ENCODE measurements at regions not wholly inside any gene's neighbourhood (a gene's known extent, or its start where the extent isn't known, plus 50 kb on each side); places are given as distances from the start of the nearest gene placed in this dataset.

DNA sequence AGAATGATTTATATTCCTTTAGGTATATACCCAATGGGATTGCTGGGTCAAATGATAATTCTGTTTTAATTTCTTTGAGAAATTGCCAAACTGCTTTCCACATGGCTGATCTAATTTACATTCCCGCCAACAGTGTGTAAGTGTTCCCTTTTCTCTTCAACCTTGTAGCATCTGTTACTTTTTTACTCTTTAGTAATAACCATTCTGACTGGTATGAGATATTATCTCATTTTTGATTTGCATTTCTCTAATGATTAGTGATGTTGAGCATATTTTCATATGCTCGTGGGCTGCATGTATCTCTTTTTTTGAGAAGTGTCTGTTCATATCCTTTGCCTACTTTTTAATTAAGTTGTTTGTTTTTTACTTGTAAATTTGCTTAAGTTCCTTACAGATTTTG, 1264.2 kb downstream of the OTOL1 start:
- whole genome bisulfite sequencing (ENCODE audit: insufficient coverage), result no CpG with 5 or more reads among the region's 2 CpGs

DNA sequence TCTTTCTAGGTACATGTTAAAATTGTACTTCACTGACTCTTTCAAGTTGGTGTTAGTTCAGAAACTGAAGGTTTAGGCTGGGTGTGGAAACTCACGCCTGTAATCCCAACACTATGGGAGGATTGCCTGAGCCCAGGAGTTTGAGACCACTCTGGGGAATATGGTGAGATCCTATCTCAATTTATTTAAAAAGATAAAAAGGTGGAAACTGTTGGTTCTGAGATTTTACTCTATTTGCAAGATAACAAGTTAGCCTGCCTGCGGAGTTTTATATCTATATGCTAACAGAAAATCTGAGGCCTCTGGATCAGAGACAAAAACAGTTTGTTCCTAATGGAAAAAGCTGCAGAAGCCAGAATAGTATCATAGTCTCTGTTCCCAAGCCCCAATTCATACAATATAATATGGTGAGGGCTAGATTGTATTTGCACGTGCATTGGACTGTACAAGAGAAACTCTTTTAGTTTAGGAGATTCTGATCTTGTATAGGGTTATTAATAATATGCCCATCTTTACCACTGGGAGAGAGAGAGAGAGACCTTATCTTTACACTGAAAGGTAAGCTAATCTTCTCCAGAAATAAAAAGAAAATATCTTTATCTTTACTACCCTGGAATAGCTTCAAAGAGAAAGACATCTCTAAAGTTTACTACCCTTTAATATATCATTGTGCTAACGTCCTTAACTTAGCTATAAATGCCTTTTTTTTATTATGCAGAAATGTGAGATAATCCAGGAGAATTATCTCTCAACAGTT, 1267.6 kb downstream of the OTOL1 start:
- no peak for DNase-seq
- Histone ChIP-seq H3K9ac (ENCODE audit: insufficient read depth, low read length, poor library complexity, severe bottlenecking) (no peak overlapping the region), H3K4me2 (replicated peaks; ENCODE audit: extremely low read depth, low read length, poor library complexity, severe bottlenecking) (no peak overlapping the region), H3K27me3 (ENCODE audit: control insufficient read depth in 2 of 2, insufficient read depth in 2 of 2, low read length in 2 of 2) (no peaks in the 10 kb centered on the region), H3K79me2 (ENCODE audit: insufficient read depth, low read length) (no peaks in the 10 kb centered on the region), H3K9me3 (replicated peaks in 1 of 2; ENCODE audit: control insufficient read depth in 1 of 2, insufficient read depth in 1 of 2, low read length in 2 of 2) (peaks cover 0 to 10% of the 10 kb centered on the region in 2 donors), H3K36me3 (replicated peaks in 1 of 2; ENCODE audit: control insufficient read depth in 1 of 2, insufficient read depth in 2 of 2, low read length in 2 of 2) (no peaks in the 10 kb centered on the region), H2AFZ (ENCODE audit: insufficient read depth, low read depth, low read length, poor library complexity, severe bottlenecking) (no peak overlapping the region), H4K20me1 (ENCODE audit: insufficient read depth, low read length) (no peaks in the 10 kb centered on the region), H3K27ac (ENCODE audit: low read depth in 1 of 2, low read length in 2 of 2) (no peak overlapping the region), H3K4me3 (replicated peaks in 1 of 3; ENCODE audit: low read depth in 2 of 3, low read length in 3 of 3) (no peak overlapping the region), H3K4me1 (ENCODE audit: control insufficient read depth in 1 of 2, insufficient read depth in 2 of 2, low read length in 2 of 2) (no peaks in the 10 kb centered on the region)
- TF ChIP-seq, protein P1, sequence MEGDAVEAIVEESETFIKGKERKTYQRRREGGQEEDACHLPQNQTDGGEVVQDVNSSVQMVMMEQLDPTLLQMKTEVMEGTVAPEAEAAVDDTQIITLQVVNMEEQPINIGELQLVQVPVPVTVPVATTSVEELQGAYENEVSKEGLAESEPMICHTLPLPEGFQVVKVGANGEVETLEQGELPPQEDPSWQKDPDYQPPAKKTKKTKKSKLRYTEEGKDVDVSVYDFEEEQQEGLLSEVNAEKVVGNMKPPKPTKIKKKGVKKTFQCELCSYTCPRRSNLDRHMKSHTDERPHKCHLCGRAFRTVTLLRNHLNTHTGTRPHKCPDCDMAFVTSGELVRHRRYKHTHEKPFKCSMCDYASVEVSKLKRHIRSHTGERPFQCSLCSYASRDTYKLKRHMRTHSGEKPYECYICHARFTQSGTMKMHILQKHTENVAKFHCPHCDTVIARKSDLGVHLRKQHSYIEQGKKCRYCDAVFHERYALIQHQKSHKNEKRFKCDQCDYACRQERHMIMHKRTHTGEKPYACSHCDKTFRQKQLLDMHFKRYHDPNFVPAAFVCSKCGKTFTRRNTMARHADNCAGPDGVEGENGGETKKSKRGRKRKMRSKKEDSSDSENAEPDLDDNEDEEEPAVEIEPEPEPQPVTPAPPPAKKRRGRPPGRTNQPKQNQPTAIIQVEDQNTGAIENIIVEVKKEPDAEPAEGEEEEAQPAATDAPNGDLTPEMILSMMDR (IDR thresholded peaks at IDR 0.05), result no peak
- no peaks in the 10 kb centered on the region for H3K36me3 Mint-ChIP-seq
- H3K4me3 Mint-ChIP-seq, result no peak overlapping the region
- H3K4me1 Mint-ChIP-seq, result no peaks in the 10 kb centered on the region
- peaks cover 0 to 9% (median 5%) of the 10 kb centered on the region in 7 donors for H3K9me3 Mint-ChIP-seq
- intact Hi-C loops (cut with micrococcal nuclease), result no loop called here
- no peak overlapping the region for H3K27ac Mint-ChIP-seq
- H3K27me3 Mint-ChIP-seq (ENCODE audit: low read depth in 3 of 3), result peaks cover 0 to 1% (median 0%) of the 10 kb centered on the region in 3 donors
- WGBS (ENCODE audit: insufficient coverage), result no CpG with 5 or more reads among the region's 4 CpGs

More for the DNA sequence above, 1264.2 kb downstream of the OTOL1 start:
- Histone ChIP-seq H3K79me2 (ENCODE audit: insufficient read depth, low read length) (no peaks in the 10 kb centered on the region), H3K4me2 (replicated peaks; ENCODE audit: extremely low read depth, low read length, poor library complexity, severe bottlenecking) (no peak overlapping the region), H3K4me1 (ENCODE audit: control insufficient read depth in 1 of 2, insufficient read depth in 2 of 2, low read length in 2 of 2) (no peaks in the 10 kb centered on the region), H3K27me3 (ENCODE audit: control insufficient read depth in 2 of 2, insufficient read depth in 2 of 2, low read length in 2 of 2) (no peaks in the 10 kb centered on the region), H3K9me3 (replicated peaks in 1 of 2; ENCODE audit: control insufficient read depth in 1 of 2, insufficient read depth in 1 of 2, low read length in 2 of 2) (peaks cover 0 to 4% of the 10 kb centered on the region in 2 donors), H3K9ac (ENCODE audit: insufficient read depth, low read length, poor library complexity, severe bottlenecking) (no peak overlapping the region), H4K20me1 (ENCODE audit: insufficient read depth, low read length) (no peaks in the 10 kb centered on the region), H2AFZ (ENCODE audit: insufficient read depth, low read depth, low read length, poor library complexity, severe bottlenecking) (no peak overlapping the region), H3K27ac (ENCODE audit: low read depth in 1 of 2, low read length in 2 of 2) (no peak overlapping the region), H3K36me3 (replicated peaks in 1 of 2; ENCODE audit: control insufficient read depth in 1 of 2, insufficient read depth in 2 of 2, low read length in 2 of 2) (no peaks in the 10 kb centered on the region), H3K4me3 (replicated peaks in 1 of 3; ENCODE audit: low read depth in 2 of 3, low read length in 3 of 3) (no peak overlapping the region)
- Mint-ChIP-seq H3K27me3 (ENCODE audit: low read depth in 3 of 3) (peaks cover 0 to 1% (median 0%) of the 10 kb centered on the region in 3 donors), H3K36me3 (no peaks in the 10 kb centered on the region), H3K4me3 (no peak overlapping the region), H3K9me3 (peaks cover 0 to 9% (median 2%) of the 10 kb centered on the region in 7 donors), H3K4me1 (no peaks in the 10 kb centered on the region), H3K27ac (no peak overlapping the region)
- intact Hi-C loops (cut with micrococcal nuclease), result no loop called here
- TF ChIP-seq, protein P1 (IDR thresholded peaks at IDR 0.05), result no peak
- DNase-seq, result no peak

Measured in CD14-positive monocyte (primary cell).